ENCODE measurements at regions not wholly inside any gene's neighbourhood (a gene's known extent, or its start where the extent isn't known, plus 50 kb on each side); places are given as distances from the start of the nearest gene placed in this dataset.

DNA sequence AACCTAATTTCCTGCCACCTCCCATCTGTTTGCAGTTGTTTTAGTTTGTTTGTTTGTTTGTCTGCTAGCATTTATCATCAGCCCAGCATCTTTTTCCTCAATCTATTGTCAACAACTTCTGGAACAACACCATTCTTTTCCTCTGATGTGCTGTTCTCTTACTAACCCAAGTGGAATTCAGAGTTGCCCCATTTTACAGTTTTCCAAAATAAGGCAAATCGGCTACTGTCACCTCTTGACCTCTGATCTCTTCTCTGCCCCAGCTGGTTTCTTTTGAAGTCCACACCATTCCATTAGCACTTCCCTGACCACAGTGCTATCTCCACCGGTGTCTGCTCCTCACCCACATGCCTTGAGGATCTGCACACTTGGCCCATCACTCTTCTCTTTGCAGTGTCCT is 102.4 kb downstream of the EFNB2 start:
- DNase-seq, result no peak

DNA sequence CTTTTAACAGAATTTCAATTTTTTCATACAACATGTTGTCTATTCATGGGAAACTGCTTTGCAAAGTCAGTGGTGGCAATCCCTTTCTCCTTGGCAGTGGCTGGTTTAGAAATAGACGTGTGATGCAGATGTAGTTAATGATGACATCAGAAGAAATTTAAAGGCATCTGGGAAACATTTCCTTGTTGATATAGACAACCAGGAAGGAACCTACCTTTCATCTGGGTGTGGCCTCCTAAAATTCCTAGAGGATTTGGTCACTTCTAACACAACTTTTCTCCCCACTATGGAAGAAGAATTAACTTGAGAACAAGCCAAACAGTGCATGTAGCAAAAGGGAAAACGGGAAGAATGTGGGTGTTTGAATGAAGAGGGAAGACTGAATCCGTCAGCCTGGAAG is 102.8 kb downstream of the EFNB2 start:
- DNase-seq, result no peak

DNA sequence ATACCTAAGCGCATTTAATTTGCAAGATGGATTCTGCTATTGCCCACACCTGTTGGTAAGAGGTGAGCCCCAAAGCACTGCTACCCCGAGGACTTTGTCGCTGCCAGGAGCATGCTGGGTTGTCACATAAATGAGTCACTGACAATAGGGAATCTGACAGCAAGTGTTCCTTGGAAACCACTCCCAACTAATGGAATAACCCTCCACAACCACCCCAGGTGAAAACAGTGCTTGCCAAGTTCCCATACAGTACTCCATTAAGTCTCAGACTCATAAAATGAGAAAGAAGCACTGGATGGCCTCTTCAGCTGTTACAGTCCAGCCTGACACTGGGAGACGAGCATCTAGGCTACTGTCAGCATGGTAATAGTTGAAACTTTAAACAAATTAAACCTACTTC is 108.6 kb downstream of the EFNB2 start:
- no peak for DNase-seq

GRCh38 chr13:106425661-106426060 is 109.8 kb downstream of the EFNB2 start:
- no peak for DNase-seq

DNA sequence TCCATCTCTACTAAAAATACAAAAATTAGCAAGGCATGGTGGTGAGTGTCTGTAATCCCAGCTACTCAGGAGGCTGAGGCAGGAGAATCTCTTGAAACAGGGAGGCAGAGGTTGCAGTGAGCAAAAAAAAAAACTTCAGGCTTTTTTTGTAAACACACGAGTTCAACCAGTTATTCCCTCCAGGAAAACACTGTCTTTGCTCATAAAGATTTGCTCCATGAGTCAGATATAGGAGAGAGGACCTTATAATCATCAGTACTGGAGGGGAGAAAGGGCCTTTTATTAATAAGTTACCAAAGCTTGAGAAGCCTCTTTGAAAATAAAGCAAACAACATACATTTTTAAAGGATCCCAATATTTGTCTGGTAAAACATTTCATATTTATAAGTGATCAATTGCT is 110.7 kb downstream of the EFNB2 start:
- no peak for DNase-seq

GRCh38 chr13:106423530-106423929 is 111.9 kb downstream of the EFNB2 start:
- no peak for DNase-seq

- DNase-seq, result no peak
These were observed 116.9 kb downstream of the EFNB2 start for GRCh38 chr13:106418556-106418955.

- DNase-seq, result no peak
These were observed 117.9 kb downstream of the EFNB2 start for GRCh38 chr13:106417467-106418110.

- no peak for DNase-seq
These were observed 118.8 kb downstream of the EFNB2 start for GRCh38 chr13:106416645-106417044.

- no peak for DNase-seq
These were observed 119.5 kb downstream of the EFNB2 start for GRCh38 chr13:106415971-106416370.

- no peak for DNase-seq
These were observed 120.0 kb downstream of the EFNB2 start for GRCh38 chr13:106415442-106415841.

DNA sequence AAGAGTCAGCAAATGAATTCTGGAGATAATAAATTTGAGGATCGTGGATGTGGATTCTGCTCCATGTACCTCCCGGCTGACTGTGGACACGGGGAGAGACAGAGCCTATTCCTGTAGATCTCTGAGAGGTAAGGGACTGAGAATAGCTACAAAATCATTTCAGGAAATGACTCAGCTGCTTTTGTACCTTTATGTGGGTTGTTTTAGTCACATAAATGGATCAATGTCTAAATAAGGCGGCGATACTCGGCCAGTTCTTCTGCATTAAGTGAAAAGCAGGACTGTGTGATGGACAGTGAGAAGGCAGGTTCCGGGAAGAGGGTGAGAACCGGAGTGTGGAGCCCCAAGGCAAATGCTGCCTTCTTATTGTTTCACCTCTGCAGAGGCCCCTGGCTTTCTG is 128.1 kb downstream of the EFNB2 start:
- no peak for DNase-seq

DNA sequence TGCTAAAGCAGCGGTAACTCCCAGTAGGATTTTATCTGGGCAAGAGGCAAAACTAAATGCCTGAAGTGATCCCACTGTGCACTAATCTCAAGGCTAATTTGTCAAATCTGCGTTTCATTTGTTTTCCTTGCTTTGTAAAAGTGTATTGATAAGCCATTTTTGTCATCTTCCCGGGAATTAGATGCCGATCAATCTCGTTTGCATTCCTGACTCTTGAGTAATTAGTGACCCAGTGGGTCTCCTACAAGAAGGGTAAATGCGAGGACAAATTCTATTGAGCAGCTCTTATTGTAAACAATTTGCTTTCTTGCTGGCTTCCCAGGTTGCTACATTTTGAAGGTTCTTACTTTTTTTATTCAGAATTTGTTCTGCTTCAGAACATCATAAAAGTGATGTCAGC is 129.7 kb downstream of the EFNB2 start:
- no peak for DNase-seq

- no peak for DNase-seq
These were observed 132.2 kb downstream of the EFNB2 start for GRCh38 chr13:106403280-106403679.

- no peak for DNase-seq
These were observed 132.6 kb downstream of the EFNB2 start for GRCh38 chr13:106402866-106403265.

- DNase-seq, result no peak
These were observed 134.4 kb downstream of the EFNB2 start for GRCh38 chr13:106401081-106401480.

DNA sequence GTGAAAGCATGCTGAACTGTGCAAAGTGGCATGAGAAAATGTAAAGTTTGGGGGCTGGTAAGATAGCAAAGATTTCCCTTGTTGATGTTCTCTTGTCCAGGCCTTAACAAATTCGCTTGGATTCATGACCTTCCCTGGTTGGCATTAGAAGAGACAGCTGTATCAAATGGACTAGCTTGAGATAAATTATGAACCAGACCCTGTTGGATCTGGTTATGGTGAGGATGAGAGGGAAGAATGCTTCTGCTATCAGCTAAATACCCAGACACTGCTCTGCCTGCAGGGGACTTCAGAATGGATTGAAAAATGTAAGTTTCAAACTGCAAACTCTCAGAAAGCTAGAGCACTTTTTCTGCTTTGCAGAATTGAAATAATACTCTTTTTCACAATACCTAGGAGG is 135.2 kb downstream of the EFNB2 start:
- DNase-seq, result no peak

DNA sequence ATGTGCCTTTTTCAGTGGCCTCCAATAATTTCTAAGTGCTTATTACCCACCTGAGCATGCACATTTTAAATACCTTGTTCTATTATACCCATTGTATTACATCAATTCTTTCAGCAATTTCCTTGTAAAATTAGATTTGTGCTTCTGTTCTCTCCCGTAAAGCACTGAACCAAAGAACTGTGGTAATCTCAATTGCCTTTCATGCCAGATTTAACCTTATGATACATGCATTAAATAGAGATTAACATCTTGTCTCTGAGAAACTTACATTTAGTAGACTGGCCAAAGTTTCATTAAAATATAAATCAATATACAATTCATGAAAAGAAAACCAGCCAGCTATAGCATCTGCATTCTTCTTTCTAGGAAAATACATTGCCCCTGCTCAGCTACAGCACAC is 137.2 kb downstream of the EFNB2 start:
- DNase-seq, result no peak

GRCh38 chr13:106393776-106394175 is 141.7 kb downstream of the EFNB2 start:
- no peak for DNase-seq

DNA sequence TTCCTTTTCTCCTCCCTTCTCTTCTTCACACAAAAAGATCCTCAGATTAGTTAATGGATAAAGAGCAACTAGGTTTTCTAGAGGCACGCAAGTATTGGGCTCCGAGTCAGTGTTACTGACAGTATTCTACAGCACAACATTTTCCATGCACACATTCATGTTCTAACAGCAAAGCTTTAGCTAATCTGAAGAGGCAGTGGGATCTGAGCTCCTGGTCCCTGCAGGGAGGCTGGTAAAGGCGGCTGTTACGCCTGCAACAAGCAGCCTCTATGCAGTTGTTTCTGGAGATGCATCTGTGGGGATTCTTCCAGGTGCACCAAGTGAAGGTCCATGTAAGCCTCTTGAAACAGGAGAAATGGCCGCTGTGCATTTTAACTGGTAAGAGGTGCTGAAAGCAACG is 143.8 kb downstream of the EFNB2 start:
- no peak for DNase-seq

- no peak for DNase-seq
These were observed 144.2 kb downstream of the EFNB2 start for GRCh38 chr13:106391271-106391670.

GRCh38 chr13:106390367-106390766 is 145.1 kb downstream of the EFNB2 start:
- DNase-seq, result no peak

GRCh38 chr13:106385654-106386053 is 149.8 kb downstream of the EFNB2 start:
- no peak for DNase-seq

DNA sequence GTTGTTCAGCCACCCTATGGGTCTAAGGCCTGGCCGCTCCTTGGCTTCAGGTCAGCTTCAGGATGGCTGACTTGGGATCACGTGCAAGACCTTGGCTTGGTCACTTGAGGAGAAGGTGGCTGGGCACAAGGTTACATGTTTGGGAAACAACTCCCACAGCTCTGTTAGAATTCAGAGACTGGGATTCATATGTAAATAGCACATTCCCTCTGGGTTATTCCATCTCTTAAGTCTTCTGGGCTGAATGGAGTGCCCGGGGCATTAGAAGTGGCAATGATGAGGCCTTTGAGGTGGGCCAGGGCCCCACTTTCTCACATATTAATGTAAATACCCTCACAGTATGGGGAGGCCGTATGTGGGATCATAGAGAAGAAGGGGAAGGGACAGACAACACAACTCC is 150.9 kb downstream of the EFNB2 start:
- DNase-seq, result no peak

GRCh38 chr13:106383791-106384190 is 151.7 kb downstream of the EFNB2 start:
- no peak for DNase-seq

DNA sequence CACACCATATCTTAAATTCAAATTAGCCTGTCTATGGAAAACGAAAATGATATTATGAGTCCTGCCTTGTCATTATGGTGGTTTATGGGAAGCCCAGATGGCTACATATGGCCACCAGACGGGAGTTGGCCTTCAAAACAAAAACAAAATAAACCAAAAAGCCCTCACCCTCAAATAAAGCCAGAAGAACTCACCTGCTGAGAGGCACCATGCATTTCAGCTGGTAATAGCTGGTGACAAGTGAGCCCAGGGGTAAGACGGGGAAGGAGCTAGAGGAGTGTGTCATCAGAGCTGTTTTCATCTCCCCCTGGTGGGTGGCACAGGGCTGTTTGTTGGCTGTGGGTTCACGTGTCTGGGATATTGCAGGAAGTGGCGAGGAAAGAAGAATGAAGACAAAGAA is 152.9 kb downstream of the EFNB2 start:
- no peak for DNase-seq

All from NCI-H2029 (cell line).